ENCODE measurements at regions not wholly inside any gene's neighbourhood (a gene's known extent, or its start where the extent isn't known, plus 50 kb on each side); places are given as distances from the start of the nearest gene placed in this dataset.

DNA sequence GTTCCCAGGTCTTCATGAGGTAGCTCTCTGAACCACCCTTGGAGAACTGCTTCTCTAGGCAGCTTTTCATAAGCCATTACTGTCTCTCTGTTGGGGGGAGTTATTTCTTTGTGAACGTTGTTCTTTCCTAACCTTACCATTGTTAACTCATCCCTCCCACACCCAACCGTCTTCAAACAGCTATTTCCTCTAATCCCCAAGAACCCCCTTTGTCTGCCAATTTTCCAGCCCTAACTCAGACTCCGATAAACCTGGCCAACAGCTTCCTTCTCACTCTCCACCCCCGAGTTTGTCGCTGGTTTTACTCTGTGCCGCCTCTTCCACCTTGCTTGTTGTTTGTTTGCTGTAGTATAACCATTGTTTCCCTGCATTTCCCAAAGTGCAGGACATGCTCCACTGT lies 131.5 kb downstream of the CCDC34 start:
- no peaks in the 10 kb centered on the region for H3K9me3 ChIP-seq (ENCODE audit: severe bottlenecking)
- no peak overlapping the region for H3K27ac ChIP-seq (ENCODE audit: poor library complexity, severe bottlenecking)
- ATAC-seq (ENCODE audit: low read depth) (no peak), DNase-seq (ENCODE audit: low spot score) (no peak)
- H3K36me3 ChIP-seq (ENCODE audit: low read depth) = no peaks in the 10 kb centered on the region
- no peaks in the 10 kb centered on the region for H3K27me3 ChIP-seq (ENCODE audit: insufficient read depth, poor library complexity, severe bottlenecking)
- peaks cover 18% of the 10 kb centered on the region for H3K4me1 ChIP-seq (ENCODE audit: insufficient read depth, poor library complexity, severe bottlenecking)
- TF ChIP-seq, protein P1, sequence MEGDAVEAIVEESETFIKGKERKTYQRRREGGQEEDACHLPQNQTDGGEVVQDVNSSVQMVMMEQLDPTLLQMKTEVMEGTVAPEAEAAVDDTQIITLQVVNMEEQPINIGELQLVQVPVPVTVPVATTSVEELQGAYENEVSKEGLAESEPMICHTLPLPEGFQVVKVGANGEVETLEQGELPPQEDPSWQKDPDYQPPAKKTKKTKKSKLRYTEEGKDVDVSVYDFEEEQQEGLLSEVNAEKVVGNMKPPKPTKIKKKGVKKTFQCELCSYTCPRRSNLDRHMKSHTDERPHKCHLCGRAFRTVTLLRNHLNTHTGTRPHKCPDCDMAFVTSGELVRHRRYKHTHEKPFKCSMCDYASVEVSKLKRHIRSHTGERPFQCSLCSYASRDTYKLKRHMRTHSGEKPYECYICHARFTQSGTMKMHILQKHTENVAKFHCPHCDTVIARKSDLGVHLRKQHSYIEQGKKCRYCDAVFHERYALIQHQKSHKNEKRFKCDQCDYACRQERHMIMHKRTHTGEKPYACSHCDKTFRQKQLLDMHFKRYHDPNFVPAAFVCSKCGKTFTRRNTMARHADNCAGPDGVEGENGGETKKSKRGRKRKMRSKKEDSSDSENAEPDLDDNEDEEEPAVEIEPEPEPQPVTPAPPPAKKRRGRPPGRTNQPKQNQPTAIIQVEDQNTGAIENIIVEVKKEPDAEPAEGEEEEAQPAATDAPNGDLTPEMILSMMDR (IDR thresholded peaks at IDR 0.05; ENCODE audit: poor library complexity, severe bottlenecking) = no peak
- no peak overlapping the region for H3K4me3 ChIP-seq (ENCODE audit: severe bottlenecking)

DNA sequence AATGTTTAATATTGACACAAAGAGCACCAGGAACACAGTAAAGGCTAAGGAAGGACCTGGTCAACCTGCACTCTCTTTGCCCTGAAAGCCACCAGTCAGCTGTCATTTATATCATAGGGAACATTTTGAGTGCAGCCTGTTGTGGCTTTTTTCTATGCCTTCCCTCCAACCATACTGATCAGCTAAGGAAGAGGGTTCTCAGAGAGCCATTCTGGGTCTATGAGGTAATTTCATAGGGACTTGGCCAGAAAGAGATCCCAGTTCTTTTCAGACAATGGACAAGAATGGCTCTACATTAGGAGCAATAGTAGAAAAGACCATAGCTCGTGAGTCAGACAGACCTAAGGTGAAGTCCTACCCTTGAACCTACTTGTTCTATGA lies 132.8 kb downstream of the CCDC34 start:
- H3K4me3 ChIP-seq (ENCODE audit: severe bottlenecking) = no peak overlapping the region
- ATAC-seq (ENCODE audit: low read depth) = no peak
- TF ChIP-seq, protein P1 (IDR thresholded peaks at IDR 0.05; ENCODE audit: poor library complexity, severe bottlenecking) = no peak
- H3K9me3 ChIP-seq (ENCODE audit: severe bottlenecking) = no peaks in the 10 kb centered on the region
- no peak overlapping the region for H3K27ac ChIP-seq (ENCODE audit: poor library complexity, severe bottlenecking)
- DNase-seq (ENCODE audit: low spot score) = no peak
- H3K4me1 ChIP-seq (ENCODE audit: insufficient read depth, poor library complexity, severe bottlenecking) = peaks cover 18% of the 10 kb centered on the region
- H3K36me3 ChIP-seq (ENCODE audit: low read depth) = no peaks in the 10 kb centered on the region
- no peaks in the 10 kb centered on the region for H3K27me3 ChIP-seq (ENCODE audit: insufficient read depth, poor library complexity, severe bottlenecking)

DNA sequence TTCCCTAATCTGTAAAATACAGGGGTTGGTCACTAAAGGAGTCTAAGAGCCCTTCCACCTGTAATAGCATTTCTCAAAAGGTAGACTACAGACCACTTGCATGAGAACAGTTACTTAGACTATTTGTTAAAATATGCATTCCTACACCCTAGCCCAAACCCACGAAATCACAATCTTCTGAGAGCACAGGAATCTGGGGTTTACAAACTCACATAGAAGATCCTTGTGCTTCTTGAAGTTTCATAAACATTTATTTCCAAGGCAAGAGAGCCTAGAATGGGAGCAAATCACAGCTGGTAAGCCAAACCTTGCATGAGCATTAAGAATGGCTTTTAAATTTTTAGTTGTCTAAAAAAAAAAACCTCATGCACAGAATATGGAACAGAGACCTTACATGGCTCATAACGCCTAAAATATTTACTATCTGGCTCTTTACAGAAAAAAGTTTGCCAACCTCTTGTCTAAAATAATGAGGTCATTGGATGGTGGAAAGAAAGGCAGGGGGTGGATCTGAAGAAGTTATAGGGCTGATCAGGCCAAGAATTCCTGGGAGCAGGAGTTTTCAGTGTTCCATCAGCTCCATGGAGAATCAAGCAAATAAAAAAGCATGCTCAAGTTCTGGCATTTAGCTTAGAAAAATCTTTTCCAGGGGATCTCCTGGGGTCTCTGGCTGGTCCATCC lies 133.4 kb downstream of the CCDC34 start:
- peaks cover 18% of the 10 kb centered on the region for H3K4me1 ChIP-seq (ENCODE audit: insufficient read depth, poor library complexity, severe bottlenecking)
- H3K27ac ChIP-seq (ENCODE audit: poor library complexity, severe bottlenecking) = no peak overlapping the region
- ATAC-seq (ENCODE audit: low read depth) (no peak), DNase-seq (ENCODE audit: low spot score) (no peak)
- no peaks in the 10 kb centered on the region for H3K36me3 ChIP-seq (ENCODE audit: low read depth)
- H3K4me3 ChIP-seq (ENCODE audit: severe bottlenecking) = no peak overlapping the region
- TF ChIP-seq, protein P1 (IDR thresholded peaks at IDR 0.05; ENCODE audit: poor library complexity, severe bottlenecking) = no peak
- H3K27me3 ChIP-seq (ENCODE audit: insufficient read depth, poor library complexity, severe bottlenecking) = no peaks in the 10 kb centered on the region
- no peaks in the 10 kb centered on the region for H3K9me3 ChIP-seq (ENCODE audit: severe bottlenecking)

DNA sequence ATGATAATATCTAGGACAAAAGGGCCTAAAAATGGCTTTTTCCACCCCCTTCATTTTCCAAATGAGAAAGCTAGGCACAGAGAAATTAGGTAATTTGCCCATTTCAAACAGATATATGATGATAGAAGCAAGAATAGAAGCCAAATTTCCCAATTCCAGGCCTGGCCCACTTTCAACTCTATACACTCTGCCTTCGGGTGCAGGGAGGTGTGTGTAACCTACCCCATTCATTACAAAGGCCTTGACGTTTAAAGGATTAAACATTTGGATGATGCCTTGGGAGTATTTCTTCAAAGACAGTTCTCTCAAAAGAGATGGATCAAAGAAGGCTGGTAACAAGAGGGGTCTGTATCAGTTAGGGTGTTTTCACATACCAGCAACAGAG lies 134.1 kb downstream of the CCDC34 start:
- peaks cover 18% of the 10 kb centered on the region for H3K4me1 ChIP-seq (ENCODE audit: insufficient read depth, poor library complexity, severe bottlenecking)
- H3K4me3 ChIP-seq (ENCODE audit: severe bottlenecking) = no peak overlapping the region
- no peak overlapping the region for H3K27ac ChIP-seq (ENCODE audit: poor library complexity, severe bottlenecking)
- DNase-seq (ENCODE audit: low spot score) = no peak
- H3K36me3 ChIP-seq (ENCODE audit: low read depth) = no peaks in the 10 kb centered on the region
- TF ChIP-seq, protein P1 (IDR thresholded peaks at IDR 0.05; ENCODE audit: poor library complexity, severe bottlenecking) = no peak
- no peaks in the 10 kb centered on the region for H3K9me3 ChIP-seq (ENCODE audit: severe bottlenecking)
- H3K27me3 ChIP-seq (ENCODE audit: insufficient read depth, poor library complexity, severe bottlenecking) = no peaks in the 10 kb centered on the region
- no peak for ATAC-seq (ENCODE audit: low read depth)

DNA sequence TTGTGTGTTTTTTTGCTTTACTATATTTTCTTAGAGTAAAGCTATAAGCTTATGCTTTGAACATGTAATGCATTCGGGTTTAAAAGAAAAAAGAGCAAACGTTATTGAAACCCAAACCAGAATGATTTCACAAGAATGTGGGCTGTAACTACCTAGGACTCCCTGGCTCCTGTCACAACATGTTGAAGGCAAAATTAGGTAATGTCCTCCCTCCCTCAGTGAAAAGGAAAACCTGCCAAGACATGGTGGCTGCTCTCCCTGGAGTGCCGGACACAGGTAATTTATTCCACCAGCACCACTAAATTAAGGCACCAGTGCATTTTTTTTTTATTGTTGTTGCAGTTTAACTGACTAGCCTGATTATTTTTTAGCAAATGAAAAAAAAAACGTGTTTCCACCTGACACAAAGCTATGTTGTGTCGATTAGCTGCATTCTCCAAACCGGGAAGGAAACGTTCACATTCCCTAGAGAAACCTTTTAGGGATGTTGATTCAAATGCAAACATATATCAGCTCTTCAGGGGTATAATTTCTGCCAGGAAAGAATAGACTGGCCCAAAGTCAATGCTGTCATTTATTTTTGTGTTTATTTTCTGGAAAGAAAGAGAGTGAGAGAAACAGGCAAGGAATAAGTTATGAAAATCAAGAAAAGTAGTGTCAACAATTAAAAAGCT lies 134.6 kb downstream of the CCDC34 start:
- Histone ChIP-seq H3K27ac (ENCODE audit: poor library complexity, severe bottlenecking) (peak overlapping the region; percentile 32), H3K36me3 (ENCODE audit: low read depth) (no peaks in the 10 kb centered on the region), H3K27me3 (ENCODE audit: insufficient read depth, poor library complexity, severe bottlenecking) (no peaks in the 10 kb centered on the region), H3K4me3 (ENCODE audit: severe bottlenecking) (no peak overlapping the region), H3K4me1 (ENCODE audit: insufficient read depth, poor library complexity, severe bottlenecking) (peaks cover 18% of the 10 kb centered on the region), H3K9me3 (ENCODE audit: severe bottlenecking) (no peaks in the 10 kb centered on the region)
- peak; percentile 85 for ATAC-seq (ENCODE audit: low read depth)
- TF ChIP-seq, protein P1 (IDR thresholded peaks at IDR 0.05; ENCODE audit: poor library complexity, severe bottlenecking) = no peak
- no peak for DNase-seq (ENCODE audit: low spot score)

Data from RWPE2 (cell line).